SK-N-MC (cell line): ENCODE measurements at regions not wholly inside any gene's neighbourhood (a gene's known extent, or its start where the extent isn't known, plus 50 kb on each side); places are given as distances from the start of the nearest gene placed in this dataset.

Experiments used
- DNase-seq: peaks from one replicate; pipeline ENCODE4 v3.0.0-alpha.2; 2011; ENCODE audit warnings: low read depth, low spot score
- H3K27ac ChIP-seq: fragments of 200-600 bp; sonication (generic); 2 replicates; pipeline ENCODE4 v1.5.1; 2016; ENCODE audit warnings: mixed run types
- H3K36me3 ChIP-seq: fragments of 200-600 bp; sonication (generic); 2 replicates; pipeline ENCODE4 v1.6.1; 2017; ENCODE audit warnings: antibody characterized with exemption, low read length, mixed read lengths; ENCODE audit not compliant: insufficient read depth
- H3K4me3 ChIP-seq: fragments of 200-600 bp; sonication (generic); 2 replicates; pipeline ENCODE4 v1.5.1; 2016
- H3K9ac ChIP-seq: fragments of 200-600 bp; sonication (generic); 2 replicates; pipeline ENCODE4 v1.8.0; 2017; ENCODE audit warnings: mixed run types, mixed read lengths; ENCODE audit not compliant: insufficient read length
- H3K9me3 ChIP-seq: fragments of 200-600 bp; sonication (generic); 2 replicates; pipeline ENCODE4 v1.6.1; 2017; ENCODE audit warnings: low read depth, mild to moderate bottlenecking, antibody characterized with exemption, low read length, moderate library complexity, mixed read lengths
- EZH2 ChIP-seq: fragments of 200-600 bp; sonication (generic); IDR thresholded peaks from one replicate; pipeline ENCODE4 v1.6.1; 2017; ENCODE audit warnings: antibody characterized with exemption
- FOXP2 ChIP-seq: optimal IDR thresholded peaks from 2 replicates; pipeline ENCODE3; 2011; ENCODE audit warnings: mild to moderate bottlenecking, moderate library complexity; ENCODE audit not compliant: insufficient read depth; ENCODE audit errors: extremely low read length, control extremely low read depth
- POLR2AphosphoS5 ChIP-seq: IDR thresholded peaks from 2 replicates; pipeline ENCODE4 v1.6.1; 2012; ENCODE audit warnings: mild to moderate bottlenecking, low read depth, low read length, borderline replicate concordance

GRCh38 chr13:26992951-26993719 lies 178.5 kb downstream of the USP12 start:
- no peak for DNase-seq
- no peaks in the 10 kb centered on the region for H3K36me3 ChIP-seq
- no peak overlapping the region for H3K4me3 ChIP-seq
- no peaks in the 10 kb centered on the region for H3K9me3 ChIP-seq
- H3K9ac ChIP-seq = no peak overlapping the region
- H3K27ac ChIP-seq = no peak overlapping the region
- TF ChIP-seq EZH2 (no peak), POLR2AphosphoS5 (no peak), FOXP2 (no peak)

GRCh38 chr13:26991508-26992181 lies 180.0 kb downstream of the USP12 start:
- TF ChIP-seq EZH2 (no peak), FOXP2 (no peak), POLR2AphosphoS5 (no peak)
- Histone ChIP-seq H3K36me3 (no peaks in the 10 kb centered on the region), H3K9me3 (no peaks in the 10 kb centered on the region), H3K27ac (no peak overlapping the region), H3K9ac (no peak overlapping the region), H3K4me3 (no peak overlapping the region)
- no peak for DNase-seq

- no peak overlapping the region for H3K9ac ChIP-seq
- no peak overlapping the region for H3K4me3 ChIP-seq
- no peak for TF ChIP-seq POLR2AphosphoS5
- no peak for TF ChIP-seq EZH2
- no peak for TF ChIP-seq FOXP2
- H3K27ac ChIP-seq = no peak overlapping the region
- no peaks in the 10 kb centered on the region for H3K36me3 ChIP-seq
- no peaks in the 10 kb centered on the region for H3K9me3 ChIP-seq
- no peak for DNase-seq
Observed at GRCh38 chr13:26989957-26990713, 181.5 kb downstream of the USP12 start.

GRCh38 chr13:26989261-26989956 lies 182.2 kb downstream of the USP12 start:
- TF ChIP-seq FOXP2 (no peak), POLR2AphosphoS5 (no peak), EZH2 (no peak)
- Histone ChIP-seq H3K9ac (no peak overlapping the region), H3K27ac (no peak overlapping the region), H3K9me3 (no peaks in the 10 kb centered on the region), H3K4me3 (no peak overlapping the region), H3K36me3 (no peaks in the 10 kb centered on the region)
- no peak for DNase-seq

- DNase-seq = no peak
- Histone ChIP-seq H3K4me3 (no peak overlapping the region), H3K9ac (no peak overlapping the region), H3K9me3 (no peaks in the 10 kb centered on the region), H3K27ac (no peak overlapping the region), H3K36me3 (no peaks in the 10 kb centered on the region)
- no peak for TF ChIP-seq EZH2
- no peak for TF ChIP-seq FOXP2
- TF ChIP-seq POLR2AphosphoS5 = no peak
Observed at GRCh38 chr13:26988059-26988769, 183.4 kb downstream of the USP12 start.

- Histone ChIP-seq H3K9ac (no peak overlapping the region), H3K9me3 (no peaks in the 10 kb centered on the region), H3K36me3 (no peaks in the 10 kb centered on the region), H3K4me3 (no peak overlapping the region), H3K27ac (no peak overlapping the region)
- DNase-seq = no peak
- TF ChIP-seq FOXP2 (no peak), EZH2 (no peak), POLR2AphosphoS5 (no peak)
Observed at GRCh38 chr13:26987486-26988013, 184.1 kb downstream of the USP12 start.

GRCh38 chr13:26985285-26985878 lies 186.2 kb downstream of the USP12 start:
- Histone ChIP-seq H3K27ac (no peak overlapping the region), H3K9me3 (no peaks in the 10 kb centered on the region), H3K36me3 (no peaks in the 10 kb centered on the region), H3K4me3 (no peak overlapping the region), H3K9ac (no peak overlapping the region)
- no peak for TF ChIP-seq FOXP2
- TF ChIP-seq POLR2AphosphoS5 = no peak
- TF ChIP-seq EZH2 = no peak
- DNase-seq = peak; percentile 18
